SH-SY5Y (cell line): ENCODE measurements at regions not wholly inside any gene's neighbourhood (a gene's known extent, or its start where the extent isn't known, plus 50 kb on each side); places are given as distances from the start of the nearest gene placed in this dataset.

Source experiments
- GATA2 ChIP-seq: IDR thresholded peaks from 2 replicates; pipeline ENCODE4 v1.6.1; 2011; ENCODE audit warnings: mild to moderate bottlenecking, low read depth, low read length
- GATA3 ChIP-seq: IDR thresholded peaks from 2 replicates; pipeline ENCODE4 v1.6.1; 2011; ENCODE audit warnings: low read depth, mild to moderate bottlenecking, low read length, moderate library complexity

DNA sequence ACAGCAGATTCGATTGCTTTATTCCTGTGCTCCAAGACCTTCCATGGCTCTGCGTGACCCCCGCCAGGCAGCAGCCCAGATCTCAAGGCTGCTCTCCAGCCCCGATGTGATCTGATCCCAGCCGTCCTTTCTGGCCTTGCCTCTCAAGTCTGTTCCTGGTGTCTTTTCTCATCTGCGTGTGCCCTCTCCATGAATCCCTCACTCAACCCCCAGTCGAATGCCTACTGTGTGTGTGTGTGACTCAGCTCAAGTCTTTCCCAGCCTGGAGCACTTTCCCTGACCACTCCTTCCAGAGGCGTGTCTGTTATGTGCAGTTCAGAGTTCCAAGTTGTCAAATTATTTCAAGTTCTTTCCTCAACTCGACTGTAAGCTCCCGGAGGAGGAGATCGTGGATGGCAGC is 64.0 kb downstream of the MRM1 start:
- TF ChIP-seq GATA3: no peak
- TF ChIP-seq GATA2: no peak
